IMR-90 (cell line): ENCODE measurements at regions not wholly inside any gene's neighbourhood (a gene's known extent, or its start where the extent isn't known, plus 50 kb on each side); places are given as distances from the start of the nearest gene placed in this dataset.

Experiments
- ATAC-seq: fragments of 200-7000 bp; cut with Tn5 transposase; 2 replicates; pipeline ENCODE4 v1.9.1; 2020; ENCODE audit warnings: low read depth, mild to moderate bottlenecking, moderate library complexity
- BruUV-seq: library from RNA; stranded (reverse); fragments of 400-500 nt; replicated peaks from 2 replicates; lab custom pipeline; 2021; lab: Mats Ljungman, UMichigan
- CTCF ChIA-PET: fragments of 300-600 bp; formaldehyde crosslinking; extraction: SDS; loops from one replicate; lab custom pipeline; 2021; ENCODE audit warnings: antibody characterized with exemption; lab: Yijun Ruan, JAX
- POLR2A ChIA-PET: fragments of 300-600 bp; sonication (Branson Sonifier 250); formaldehyde crosslinking; loops from one replicate; lab custom pipeline; 2022; ENCODE audit warnings: antibody characterized with exemption; ENCODE audit not compliant: unreplicated experiment; lab: Charles Lee
- DNase-seq: peaks from one replicate; pipeline ENCODE4 v3.0.0; 2013
- H2AFZ ChIP-seq: replicated peaks from 2 replicates; pipeline ENCODE3; 2013; ENCODE audit warnings: low read length, mild to moderate bottlenecking; ENCODE audit not compliant: poor library complexity
- H2AK5ac ChIP-seq: 2 replicates; pipeline ENCODE4 v1.6.1; 2013; ENCODE audit warnings: low read depth, low read length, inconsistent platforms
- H2AK9ac ChIP-seq: replicated peaks from 2 replicates; pipeline ENCODE3; 2013; ENCODE audit warnings: mild to moderate bottlenecking, low read depth, low read length, moderate library complexity; ENCODE audit not compliant: poor library complexity
- H2BK120ac ChIP-seq: 2 replicates; pipeline ENCODE4 v1.6.1; 2013; ENCODE audit warnings: low read depth, low read length, inconsistent platforms
- H2BK15ac ChIP-seq: 3 replicates; pipeline ENCODE4 v1.6.1; 2013; ENCODE audit warnings: low read depth, low read length, inconsistent platforms
- H2BK20ac ChIP-seq: 2 replicates; pipeline ENCODE4 v1.6.1; 2013; ENCODE audit warnings: low read depth, mild to moderate bottlenecking, inconsistent platforms, low read length, moderate library complexity
- H2BK5ac ChIP-seq: 2 replicates; pipeline ENCODE4 v1.6.1; 2013; ENCODE audit warnings: mild to moderate bottlenecking, low read depth, low read length, inconsistent platforms; ENCODE audit not compliant: poor library complexity, severe bottlenecking
- H3K14ac ChIP-seq: replicated peaks from 2 replicates; pipeline ENCODE4 v1.6.1; 2013; ENCODE audit warnings: low read depth, low read length, inconsistent platforms
- H3K18ac ChIP-seq: 2 replicates; pipeline ENCODE4 v1.6.1; 2013; ENCODE audit warnings: low read depth, low read length, control low read depth
- H3K23ac ChIP-seq: 2 replicates; pipeline ENCODE4 v1.6.1; 2013; ENCODE audit warnings: low read depth, low read length, inconsistent platforms
- H3K27ac ChIP-seq: 2 replicates; pipeline ENCODE4 v1.5.1; 2013; ENCODE audit warnings: mild to moderate bottlenecking, control low read depth, low read length; ENCODE audit not compliant: insufficient read depth
- H3K27me3 ChIP-seq: 2 replicates; pipeline ENCODE4 v1.6.1; 2013; ENCODE audit warnings: low read length; ENCODE audit not compliant: control insufficient read depth, insufficient read depth
- H3K36me3 ChIP-seq: 2 replicates; pipeline ENCODE4 v1.6.1; 2013; ENCODE audit warnings: low read length, mixed read lengths; ENCODE audit not compliant: control insufficient read depth, insufficient read depth
- H3K4ac ChIP-seq: 2 replicates; pipeline ENCODE4 v1.6.1; 2013; ENCODE audit warnings: low read depth, low read length, inconsistent platforms
- H3K4me1 ChIP-seq: 2 replicates; pipeline ENCODE4 v1.6.1; 2013; ENCODE audit warnings: low read length, mixed read lengths; ENCODE audit not compliant: control insufficient read depth, insufficient read depth
- H3K4me2 ChIP-seq: 2 replicates; pipeline ENCODE4 v1.6.1; 2013; ENCODE audit warnings: low read depth, mild to moderate bottlenecking, control low read depth, low read length, moderate library complexity
- H3K4me3 ChIP-seq: 2 replicates; pipeline ENCODE4 v1.5.1; 2013; ENCODE audit warnings: low read depth, mild to moderate bottlenecking, control low read depth, low read length, moderate library complexity; ENCODE audit not compliant: insufficient read depth
- H3K56ac ChIP-seq: 2 replicates; pipeline ENCODE4 v1.6.1; 2013; ENCODE audit warnings: low read length, inconsistent platforms; ENCODE audit not compliant: insufficient read depth; ENCODE audit errors: extremely low read depth
- H3K79me1 ChIP-seq, 2 experiments: 2 replicates each; pipeline ENCODE4 v1.6.1; 2013; ENCODE audit warnings: low read length in 2 of 2, inconsistent platforms in 1 of 2, low read depth in 1 of 2
- H3K9ac ChIP-seq: 2 replicates; pipeline ENCODE4 v1.6.1; 2013; ENCODE audit warnings: low read depth, low read length, control low read depth
- H3K9me1 ChIP-seq: 2 replicates; pipeline ENCODE4 v1.6.1; 2013; ENCODE audit warnings: low read length, inconsistent platforms; ENCODE audit not compliant: insufficient read depth
- H3K9me3 ChIP-seq: 2 replicates; pipeline ENCODE4 v1.6.1; 2013; ENCODE audit warnings: low read length; ENCODE audit not compliant: control insufficient read depth, insufficient read depth
- H4K20me1 ChIP-seq: 2 replicates; pipeline ENCODE4 v1.6.1; 2013; ENCODE audit warnings: low read length, inconsistent platforms; ENCODE audit not compliant: insufficient read depth
- H4K5ac ChIP-seq: 2 replicates; pipeline ENCODE4 v1.6.1; 2013; ENCODE audit warnings: mild to moderate bottlenecking, low read depth, low read length, control low read depth
- H4K8ac ChIP-seq, 2 experiments: 2 replicates each; pipeline ENCODE4 v1.6.1; 2013; ENCODE audit warnings: low read depth in 2 of 2, low read length in 2 of 2, control low read depth in 1 of 2, inconsistent platforms in 1 of 2
- H4K91ac ChIP-seq: 2 replicates; pipeline ENCODE4 v1.6.1; 2013; ENCODE audit warnings: low read depth, low read length, inconsistent platforms; ENCODE audit not compliant: insufficient read depth
- MAFK ChIP-seq: IDR thresholded peaks from 2 replicates; pipeline ENCODE4 v1.6.1; 2012; ENCODE audit warnings: low read depth, low read length, improper control_type of control experiment
- MAZ ChIP-seq: IDR thresholded peaks from 2 replicates; pipeline ENCODE4 v1.6.1; 2012; ENCODE audit warnings: low read depth, mild to moderate bottlenecking, low read length, improper control_type of control experiment, moderate library complexity, borderline replicate concordance
- MXI1 ChIP-seq: IDR thresholded peaks from 2 replicates; pipeline ENCODE4 v1.6.1; 2012; ENCODE audit warnings: low read depth, mild to moderate bottlenecking, low read length, moderate library complexity, borderline replicate concordance
- RCOR1 ChIP-seq: IDR thresholded peaks from 2 replicates; pipeline ENCODE4 v1.6.1; 2012; ENCODE audit warnings: mild to moderate bottlenecking, low read length, improper control_type of control experiment; ENCODE audit not compliant: insufficient replicate concordance
- USF2 ChIP-seq: fragments of 150-350 bp; IDR thresholded peaks from 2 replicates; pipeline ENCODE4 v1.6.1; 2017; ENCODE audit warnings: mild to moderate bottlenecking, antibody characterized with exemption, low read length, low read depth
- WGBS, 2 experiments: methylation state at CpG; one replicate each; pipeline versions ENCODE4 v1.1.5 to v1.1.7; 2013; ENCODE audit warnings: missing lambda C conversion rate in 2 of 2; ENCODE audit not compliant: insufficient read length in 1 of 2; ENCODE audit errors: extremely low coverage in 2 of 2; 5-methylcytosine and 5-hydroxymethylcytosine counted together
- dilution Hi-C: fragments of 300-500 bp; cut with HindIII; formaldehyde crosslinking; loops from one replicate; pipeline ENCODE4 v1.14.3; 2018; ENCODE audit warnings: low sequenced_read_pairs; ENCODE audit not compliant: unreplicated experiment
- in situ Hi-C: fragments of 300-500 bp; cut with MboI; formaldehyde crosslinking; loops from 3 replicates; pipeline ENCODE4 v1.14.3; 2019; ENCODE audit warnings: low sequenced_read_pairs, inconsistent platforms, mixed read lengths
- intact Hi-C: fragments of 100-400 bp; cut with micrococcal nuclease; formaldehyde crosslinking; loops from 2 replicates; pipeline ENCODE4 v1.10.0; 2022

GRCh38 chrX:55813150-55813549 lies 95.6 kb downstream of the RRAGB start:
- CTCF ChIA-PET: interaction anchor here (1.0 kb wide), 1 partner anchor 11 kb away, joined by 4 read pairs; no protein-coding TSS in a partner anchor

More at GRCh38 chrX:55813150-55813549, 95.6 kb downstream of the RRAGB start:
- no peak for DNase-seq
- H3K18ac ChIP-seq: no peak overlapping the region
- no peak overlapping the region for H3K23ac ChIP-seq
- POLR2A ChIA-PET: interaction anchor here (0.6 kb wide), 1 partner anchor 255 kb away, joined by 3 read pairs; no protein-coding TSS in a partner anchor
- H4K91ac ChIP-seq: no peak overlapping the region
- no peak overlapping the region for H2AK5ac ChIP-seq
- H2AK9ac ChIP-seq: no peak overlapping the region
- H2BK20ac ChIP-seq: no peak overlapping the region
- H3K36me3 ChIP-seq: no peaks in the 10 kb centered on the region
- H3K27ac ChIP-seq: no peak overlapping the region
- WGBS, 2 experiments: 71% methylated on average over 1 of the region's 3 CpGs; no CpG with 5 or more reads in 1 of the 2 experiments
- no peak overlapping the region for H2BK120ac ChIP-seq
- H3K4me1 ChIP-seq: no peaks in the 10 kb centered on the region
- TF ChIP-seq USF2 (no peak), RCOR1 (no peak), MAZ (no peak), MAFK (no peak), MXI1 (no peak)
- no peak overlapping the region for H3K4ac ChIP-seq
- in situ Hi-C loops: no loop called here
- H4K8ac ChIP-seq: no peak overlapping the region
- H3K79me1 ChIP-seq: no peaks in the 10 kb centered on the region
- no peaks in the 10 kb centered on the region for H4K20me1 ChIP-seq
- H3K4me3 ChIP-seq: no peak overlapping the region
- intact Hi-C loops: no loop called here
- H2BK5ac ChIP-seq: no peak overlapping the region
- BruUV-seq: no TSS peak
- no peak overlapping the region for H2BK15ac ChIP-seq
- no peaks in the 10 kb centered on the region for H3K27me3 ChIP-seq
- no peak for ATAC-seq
- dilution Hi-C loops: no loop called here
- peaks cover 2% of the 10 kb centered on the region; the same call in 1 of the 2 replicates for H3K9me3 ChIP-seq
- no peak overlapping the region for H2AFZ ChIP-seq
- H3K9ac ChIP-seq: no peak overlapping the region
- no peak overlapping the region for H3K56ac ChIP-seq
- no peak overlapping the region for H3K14ac ChIP-seq
- no peak overlapping the region for H3K4me2 ChIP-seq
- H4K5ac ChIP-seq: no peak overlapping the region
- no peaks in the 10 kb centered on the region for H3K9me1 ChIP-seq
